HUDEP-2 (cell line): ENCODE measurements at regions not wholly inside any gene's neighbourhood (a gene's known extent, or its start where the extent isn't known, plus 50 kb on each side); places are given as distances from the start of the nearest gene placed in this dataset.
"Not testable (repeated sequence)": the region's sequence is repeated elsewhere in the genome, so short reads cannot be mapped to it uniquely, and the experiment has no call there.

Experiments
- DNase-seq, 76 experiments: peaks; one replicate each; lab custom pipeline; 2025; ENCODE audit not compliant: unreplicated experiment in 76 of 76; lab: John Stamatoyannopoulos, UW

GRCh38 chr12:42749239-42749638, 159.7 kb upstream of the PRICKLE1 start:
- no peak for DNase-seq

- no peak for DNase-seq
Observed at GRCh38 chr12:42744539-42745182, 155.1 kb upstream of the PRICKLE1 start.

GRCh38 chr12:42742716-42743115, 153.2 kb upstream of the PRICKLE1 start:
- no peak for DNase-seq

GRCh38 chr12:42741771-42742510, 152.4 kb upstream of the PRICKLE1 start:
- no peak for DNase-seq

- no peak for DNase-seq
Observed at GRCh38 chr12:42741091-42741490, 151.5 kb upstream of the PRICKLE1 start.

- DNase-seq = no peak
Observed at GRCh38 chr12:42737398-42737797, 147.9 kb upstream of the PRICKLE1 start.

GRCh38 chr12:42735861-42736361, 146.4 kb upstream of the PRICKLE1 start:
- no peak for DNase-seq

- no peak for DNase-seq
Observed at GRCh38 chr12:42733911-42734310, 144.4 kb upstream of the PRICKLE1 start.

- DNase-seq = no peak
Observed at GRCh38 chr12:42732908-42733411, 143.4 kb upstream of the PRICKLE1 start.

GRCh38 chr12:42730291-42730690, 140.7 kb upstream of the PRICKLE1 start:
- no peak for DNase-seq

GRCh38 chr12:42729535-42729900, 140.0 kb upstream of the PRICKLE1 start:
- no peak for DNase-seq

- no peak for DNase-seq
Observed at GRCh38 chr12:42728770-42729534, 139.4 kb upstream of the PRICKLE1 start.

- DNase-seq = no peak
Observed at GRCh38 chr12:42728287-42728686, 138.7 kb upstream of the PRICKLE1 start.

GRCh38 chr12:42725809-42726208, 136.3 kb upstream of the PRICKLE1 start:
- no peak for DNase-seq

- DNase-seq = no peak
Observed at GRCh38 chr12:42716491-42716891, 126.9 kb upstream of the PRICKLE1 start.

- not testable (repeated sequence) for DNase-seq
Observed at GRCh38 chr12:42713566-42713965, 124.0 kb upstream of the PRICKLE1 start.

- DNase-seq = not testable (repeated sequence)
Observed at GRCh38 chr12:42708374-42708773, 118.8 kb upstream of the PRICKLE1 start.

- no peak for DNase-seq
Observed at GRCh38 chr12:42707312-42708226, 118.0 kb upstream of the PRICKLE1 start.

GRCh38 chr12:42706321-42706720, 116.8 kb upstream of the PRICKLE1 start:
- DNase-seq = no peak

GRCh38 chr12:42705863-42706262, 116.3 kb upstream of the PRICKLE1 start:
- DNase-seq = no peak
